Calu3 (cell line): ENCODE measurements at regions not wholly inside any gene's neighbourhood (a gene's known extent, or its start where the extent isn't known, plus 50 kb on each side); places are given as distances from the start of the nearest gene placed in this dataset.
"Not testable (repeated sequence)": the region's sequence is repeated elsewhere in the genome, so short reads cannot be mapped to it uniquely, and the experiment has no call there.

Experiments
- BruUV-seq: library from RNA; stranded (reverse); fragments of 400-500 nt; replicated peaks from 2 replicates; lab custom pipeline; 2021; lab: Mats Ljungman, UMichigan
- CTCF ChIA-PET: fragments of 300-600 bp; sonication (Branson Sonifier 250); formaldehyde crosslinking; loops from one replicate; lab custom pipeline; 2022; ENCODE audit warnings: antibody characterized with exemption; lab: Charles Lee
- DNase-seq: peaks from one replicate; pipeline ENCODE4 v3.0.0; 2022
- H3K27ac Mint-ChIP-seq: one replicate; pipeline ENCODE4 v1.8.0; 2022; ENCODE audit warnings: mixed read lengths; ENCODE audit not compliant: unreplicated experiment
- H3K27me3 Mint-ChIP-seq: one replicate; pipeline ENCODE4 v1.8.0; 2022; ENCODE audit warnings: mixed read lengths; ENCODE audit not compliant: unreplicated experiment
- H3K36me3 Mint-ChIP-seq: one replicate; pipeline ENCODE4 v1.8.0; 2022; ENCODE audit warnings: mild to moderate bottlenecking, moderate library complexity, mixed read lengths; ENCODE audit not compliant: insufficient read depth, unreplicated experiment
- H3K4me1 Mint-ChIP-seq: one replicate; pipeline ENCODE4 v1.8.0; 2022; ENCODE audit warnings: mild to moderate bottlenecking, low read depth, mixed read lengths; ENCODE audit not compliant: unreplicated experiment
- H3K4me3 Mint-ChIP-seq: one replicate; pipeline ENCODE4 v1.8.0; 2022; ENCODE audit warnings: mild to moderate bottlenecking, low read depth, moderate library complexity, mixed read lengths; ENCODE audit not compliant: unreplicated experiment
- H3K9me3 Mint-ChIP-seq: one replicate; pipeline ENCODE4 v1.8.0; 2022; ENCODE audit warnings: low read depth, mixed read lengths; ENCODE audit not compliant: unreplicated experiment
- CTCF ChIP-seq: fragments of 200-600 bp; IDR thresholded peaks from one replicate; pipeline ENCODE4 v1.8.0; 2022; ENCODE audit warnings: antibody characterized with exemption; ENCODE audit not compliant: unreplicated experiment
- intact Hi-C: fragments of 100-400 bp; cut with micrococcal nuclease; formaldehyde crosslinking; loops from one replicate; pipeline ENCODE4 v1.10.0; 2022; ENCODE audit not compliant: unreplicated experiment

- Mint-ChIP-seq H3K36me3 (no peaks in the 10 kb centered on the region), H3K9me3 (no peaks in the 10 kb centered on the region), H3K4me1 (no peaks in the 10 kb centered on the region), H3K27ac (no peak overlapping the region), H3K4me3 (no peak overlapping the region), H3K27me3 (peaks cover 43% of the 10 kb centered on the region)
- BruUV-seq, result no TSS peak
- CTCF ChIA-PET, result no interaction called here
- DNase-seq, result no peak
- intact Hi-C loops, result no loop called here
- TF ChIP-seq CTCF, result no peak
Measured at GRCh38 chr1:213513006-213513405, 462.0 kb downstream of the RPS6KC1 start.

- BruUV-seq, H3K4me1 Mint-ChIP-seq, H3K27ac Mint-ChIP-seq, intact Hi-C loops, DNase-seq, H3K36me3 Mint-ChIP-seq, H3K4me3 Mint-ChIP-seq, H3K9me3 Mint-ChIP-seq, CTCF ChIA-PET: not testable (repeated sequence)
- peaks cover 49% of the 10 kb centered on the region for H3K27me3 Mint-ChIP-seq
Measured at GRCh38 chr1:213514408-213515179, 463.6 kb downstream of the RPS6KC1 start.

- peaks cover 4% of the 10 kb centered on the region for H3K9me3 Mint-ChIP-seq
- H3K4me1 Mint-ChIP-seq, result no peaks in the 10 kb centered on the region
- no peak overlapping the region for H3K27ac Mint-ChIP-seq
- peaks cover 31% of the 10 kb centered on the region for H3K27me3 Mint-ChIP-seq
- DNase-seq, result no peak
- CTCF ChIA-PET, result no interaction called here
- no peaks in the 10 kb centered on the region for H3K36me3 Mint-ChIP-seq
- intact Hi-C loops, result no loop called here
- no peak overlapping the region for H3K4me3 Mint-ChIP-seq
- TF ChIP-seq CTCF, result no peak
- no TSS peak for BruUV-seq
Measured at GRCh38 chr1:213519098-213519497, 468.1 kb downstream of the RPS6KC1 start.

- Mint-ChIP-seq H3K4me1 (no peaks in the 10 kb centered on the region), H3K27ac (no peak overlapping the region), H3K36me3 (no peaks in the 10 kb centered on the region), H3K9me3 (peaks cover 4% of the 10 kb centered on the region), H3K4me3 (no peak overlapping the region), H3K27me3 (peaks cover 31% of the 10 kb centered on the region)
- CTCF ChIA-PET, result no interaction called here
- DNase-seq, result no peak
- TF ChIP-seq CTCF, result no peak
- intact Hi-C loops, result no loop called here
- BruUV-seq, result no TSS peak
Measured at GRCh38 chr1:213521206-213521605, 466.6 kb upstream of the PROX1 start.

GRCh38 chr1:213523781-213524398 is 463.9 kb upstream of the PROX1 start:
- peaks cover 5% of the 10 kb centered on the region for H3K9me3 Mint-ChIP-seq
- peaks cover 17% of the 10 kb centered on the region for H3K27me3 Mint-ChIP-seq
- H3K4me3 Mint-ChIP-seq, result no peak overlapping the region
- no peak for DNase-seq
- no peak overlapping the region for H3K27ac Mint-ChIP-seq
- intact Hi-C loops, result no loop called here
- TF ChIP-seq CTCF, result no peak
- no peaks in the 10 kb centered on the region for H3K36me3 Mint-ChIP-seq
- H3K4me1 Mint-ChIP-seq, result no peaks in the 10 kb centered on the region
- CTCF ChIA-PET, result no interaction called here
- BruUV-seq, result no TSS peak
